NCI-H2029 (cell line): ENCODE measurements at regions not wholly inside any gene's neighbourhood (a gene's known extent, or its start where the extent isn't known, plus 50 kb on each side); places are given as distances from the start of the nearest gene placed in this dataset.
"Not testable (repeated sequence)": the region's sequence is repeated elsewhere in the genome, so short reads cannot be mapped to it uniquely, and the experiment has no call there.

Experiments
- DNase-seq: peaks from one replicate; lab custom pipeline; 2025; lab: John Stamatoyannopoulos, UW

DNA sequence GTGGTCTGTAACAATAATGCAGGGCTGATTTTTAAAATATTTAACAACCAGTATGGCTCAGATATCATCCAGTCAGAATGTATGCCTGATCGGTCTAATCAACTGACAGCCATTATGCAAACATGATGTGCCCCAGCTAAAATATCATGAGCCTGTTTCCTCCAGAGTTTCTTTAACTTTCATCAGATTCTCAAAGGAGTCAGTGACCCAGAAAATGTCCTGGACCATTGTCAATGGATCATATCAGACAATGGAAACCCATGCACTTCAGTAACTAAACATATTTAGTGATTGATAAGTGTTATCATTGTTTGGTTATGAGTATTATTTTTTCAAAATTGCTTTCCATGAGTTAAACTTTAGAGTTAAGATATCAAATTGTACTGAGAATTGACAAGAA, 173.5 kb downstream of the LMBRD1 start:
- DNase-seq: no peak

DNA sequence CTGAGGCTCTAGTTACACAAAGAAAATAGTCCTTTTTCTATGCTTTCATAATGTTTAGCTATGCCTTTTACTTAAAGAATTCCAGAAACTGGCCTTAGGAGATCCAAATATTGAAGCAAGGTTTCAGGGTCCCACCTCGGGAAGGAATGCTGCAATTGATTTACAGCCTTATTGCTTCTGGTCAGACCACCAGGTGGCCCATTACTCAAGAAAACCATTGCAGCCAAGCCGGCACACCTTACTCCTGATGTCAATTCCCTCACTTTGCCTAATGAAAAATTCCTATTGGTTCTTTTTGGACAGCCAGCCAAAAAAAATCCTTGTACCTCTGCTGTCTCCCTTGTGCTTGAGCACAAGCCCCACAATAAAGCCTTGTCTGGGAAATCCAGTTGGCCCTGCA, 173.9 kb downstream of the LMBRD1 start:
- no peak for DNase-seq

DNA sequence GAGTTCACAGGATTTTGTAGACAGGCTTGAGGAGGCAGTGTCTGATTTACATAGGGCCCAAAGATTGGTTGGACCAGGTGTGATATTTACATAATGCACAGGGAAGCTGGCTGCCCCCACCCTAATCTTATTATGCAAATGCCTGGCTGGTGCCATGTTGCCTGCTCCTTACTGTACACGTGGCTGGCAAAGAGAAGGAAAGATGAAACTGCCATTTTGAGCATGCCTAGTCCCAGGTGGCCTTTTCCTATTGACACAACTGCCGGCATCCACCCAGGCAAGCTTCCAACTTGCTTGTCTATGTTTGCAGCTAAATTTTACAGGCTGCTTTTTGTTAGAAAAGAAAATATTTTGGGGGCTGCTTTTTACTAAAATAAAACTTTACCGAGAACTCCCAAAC, 174.6 kb downstream of the LMBRD1 start:
- DNase-seq: peak; percentile 84

DNA sequence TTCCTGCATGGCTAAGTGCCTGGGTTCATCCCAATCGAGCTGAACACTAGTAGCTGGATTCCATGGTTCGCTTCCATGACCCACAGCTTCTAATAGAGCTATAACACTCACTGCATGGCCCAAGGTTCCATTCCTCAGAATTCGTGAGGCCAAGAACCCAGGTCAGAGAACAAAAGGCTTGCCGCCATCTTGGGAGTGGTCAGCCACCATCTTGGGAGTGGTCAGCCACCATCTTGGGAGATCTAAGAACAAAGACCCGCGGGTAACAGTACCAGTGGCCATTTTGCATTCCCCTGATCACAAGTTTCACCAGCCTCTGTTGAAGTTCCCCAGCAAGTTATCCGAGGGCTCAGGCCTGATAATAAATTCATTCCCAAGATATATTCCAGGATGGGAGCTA, 179.6 kb downstream of the LMBRD1 start:
- no peak for DNase-seq

DNA sequence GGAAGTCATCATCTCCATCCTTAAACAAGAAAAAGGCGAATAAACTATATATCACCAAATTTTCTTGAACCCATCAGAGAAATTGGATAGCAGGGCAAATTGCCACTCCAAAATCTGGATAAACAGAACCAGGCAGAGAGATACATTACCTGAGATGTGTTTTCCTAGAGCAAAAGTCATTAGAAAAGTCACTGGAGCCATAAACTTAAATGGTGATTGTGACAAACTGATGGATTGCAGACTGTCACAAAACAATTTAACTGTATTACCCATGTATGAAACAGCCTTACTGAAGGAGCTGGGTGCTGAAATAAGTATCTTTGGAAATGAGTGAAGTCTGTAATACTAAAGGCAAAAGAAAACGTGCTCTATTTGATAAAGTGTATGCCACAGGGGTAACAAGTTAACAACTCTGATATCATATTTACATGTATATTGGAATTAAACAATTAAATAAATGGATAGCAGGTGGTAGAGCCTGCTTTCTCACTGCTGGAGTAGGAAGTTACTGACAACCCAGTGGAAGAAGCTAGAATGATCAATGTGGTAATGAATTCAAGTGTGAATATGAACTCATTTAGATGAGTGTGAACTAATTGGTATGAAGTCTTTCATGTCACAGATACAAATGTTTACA, 186.9 kb downstream of the LMBRD1 start:
- DNase-seq: no peak

DNA sequence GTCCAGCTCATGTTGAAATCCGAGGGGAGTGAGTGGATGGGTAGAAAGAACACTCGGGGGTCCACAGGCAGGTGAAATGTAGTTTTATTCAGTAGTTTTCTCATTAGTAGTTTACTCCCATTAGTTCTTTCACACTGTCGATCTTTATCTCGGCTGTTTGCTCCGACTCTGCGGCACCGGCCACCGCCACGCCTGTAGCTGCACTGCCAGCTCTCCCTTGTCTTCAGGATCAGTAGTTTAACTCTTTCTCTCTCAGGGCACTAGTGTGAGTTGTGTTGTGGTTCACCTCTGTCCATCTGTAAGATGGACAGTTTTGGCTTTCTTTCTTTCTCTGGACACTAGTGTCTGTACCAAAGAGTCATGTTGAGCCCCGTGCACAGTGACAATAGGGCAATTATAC, 195.7 kb downstream of the LMBRD1 start:
- no peak for DNase-seq

DNA sequence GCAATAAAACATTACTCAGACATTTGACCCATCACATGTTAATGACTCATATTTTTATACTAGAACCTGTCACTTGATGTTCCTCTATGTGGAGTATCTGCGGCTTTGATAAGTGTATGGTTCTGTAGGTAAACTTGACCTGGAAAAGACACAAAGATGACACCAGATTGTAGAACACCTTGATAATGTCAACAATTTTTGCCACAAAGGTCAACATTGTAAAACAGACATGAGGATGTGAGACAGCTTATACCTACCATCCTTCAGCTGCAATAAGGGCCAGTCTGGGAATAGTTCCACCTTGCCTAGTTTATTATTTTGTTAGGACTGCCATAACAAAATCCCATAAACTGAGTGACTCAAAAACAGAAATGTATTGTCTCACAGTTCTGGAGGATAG, 202.4 kb downstream of the LMBRD1 start:
- DNase-seq: no peak

DNA sequence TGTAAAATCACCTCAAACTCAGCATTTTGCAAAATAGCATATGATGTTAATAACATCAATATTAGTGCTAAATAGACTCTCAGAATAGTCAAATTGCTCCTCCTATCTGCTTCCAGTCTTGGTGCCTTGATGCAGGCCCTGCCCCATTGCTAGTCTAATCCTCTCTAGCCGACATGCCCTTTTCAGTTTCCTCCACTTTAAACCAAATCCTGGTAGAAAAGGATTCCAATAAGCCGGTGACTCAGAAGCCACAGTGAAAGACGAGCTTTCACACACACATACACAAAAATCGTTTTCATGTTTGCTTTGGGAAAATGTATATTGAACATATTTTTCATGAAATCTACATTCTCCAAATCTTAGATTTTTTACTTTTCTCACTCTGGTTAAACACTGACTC, 203.1 kb downstream of the LMBRD1 start:
- no peak for DNase-seq

DNA sequence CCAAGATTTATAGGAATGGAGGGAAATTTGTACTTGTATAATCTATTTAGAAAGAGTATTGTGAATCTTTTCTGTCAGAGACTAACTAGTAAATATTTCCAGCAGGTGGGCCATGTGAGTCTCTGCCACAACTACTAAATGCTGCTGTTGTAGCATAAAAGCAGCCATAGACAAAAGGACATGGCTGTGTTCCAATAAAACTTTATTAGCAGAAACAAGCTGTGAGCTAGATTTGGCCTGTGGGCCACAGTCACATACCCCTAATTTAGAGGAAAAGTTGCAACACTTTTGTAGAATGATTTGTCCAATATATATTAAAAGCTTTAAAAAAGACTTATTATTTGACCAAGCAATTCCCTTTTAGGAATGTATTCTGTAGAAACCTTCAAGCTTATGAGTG, 207.2 kb downstream of the LMBRD1 start:
- DNase-seq: no peak

DNA sequence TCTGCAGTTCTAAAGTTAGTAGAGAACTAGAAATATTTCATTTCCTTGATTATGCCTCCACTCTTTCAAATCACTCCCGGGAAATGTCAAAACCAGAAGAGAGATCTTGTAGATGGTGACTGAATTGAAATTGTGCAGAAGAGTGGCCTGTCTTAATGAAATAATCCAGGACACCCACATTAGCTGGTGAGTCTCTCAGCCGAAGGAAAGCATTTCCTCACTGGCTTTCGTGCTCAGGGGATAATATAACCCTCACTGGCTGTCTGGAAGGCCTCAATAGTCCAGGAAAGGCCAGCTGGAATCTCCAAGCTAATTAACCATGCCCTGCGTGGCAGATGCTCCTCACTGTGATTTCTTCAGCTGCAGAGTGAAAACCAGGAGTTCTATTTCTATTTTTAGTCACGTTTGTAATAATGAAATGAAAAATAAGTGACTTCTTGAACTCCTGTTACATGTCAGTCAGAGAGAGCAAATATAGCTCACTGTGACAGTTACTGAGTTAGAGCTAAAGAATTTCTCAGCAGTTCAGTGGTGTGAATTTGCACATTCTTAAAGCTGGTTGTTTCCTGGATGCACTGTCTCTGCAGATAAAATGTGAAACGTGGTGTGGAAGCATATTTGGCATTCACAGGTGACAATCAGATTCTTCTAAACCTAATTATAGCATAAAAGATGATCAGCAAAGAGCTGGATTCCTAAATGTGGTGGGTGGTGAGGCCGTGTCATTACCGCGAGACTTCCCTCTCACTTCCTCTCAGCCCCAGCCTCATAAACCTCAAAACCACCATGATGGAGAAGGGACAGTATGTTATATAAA, 211.7 kb downstream of the LMBRD1 start:
- DNase-seq: no peak

DNA sequence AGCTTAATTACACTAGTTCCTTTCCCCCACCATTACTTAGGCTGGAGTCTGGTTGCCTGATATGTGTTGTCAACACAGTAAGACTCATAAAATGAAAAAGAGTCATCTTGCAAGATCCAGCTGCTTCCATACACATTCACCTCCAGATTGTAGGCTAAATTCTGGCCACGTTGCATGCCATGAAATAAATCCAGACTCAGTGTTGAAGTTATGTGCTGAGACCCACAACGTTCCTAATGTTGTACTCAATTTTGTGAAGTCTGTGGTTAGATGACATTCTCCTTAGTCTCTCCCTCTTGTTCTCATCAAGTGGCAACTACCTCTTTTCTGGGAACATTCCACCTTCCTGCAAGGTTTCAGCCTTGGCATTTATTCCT, 212.3 kb downstream of the LMBRD1 start:
- DNase-seq: no peak

DNA sequence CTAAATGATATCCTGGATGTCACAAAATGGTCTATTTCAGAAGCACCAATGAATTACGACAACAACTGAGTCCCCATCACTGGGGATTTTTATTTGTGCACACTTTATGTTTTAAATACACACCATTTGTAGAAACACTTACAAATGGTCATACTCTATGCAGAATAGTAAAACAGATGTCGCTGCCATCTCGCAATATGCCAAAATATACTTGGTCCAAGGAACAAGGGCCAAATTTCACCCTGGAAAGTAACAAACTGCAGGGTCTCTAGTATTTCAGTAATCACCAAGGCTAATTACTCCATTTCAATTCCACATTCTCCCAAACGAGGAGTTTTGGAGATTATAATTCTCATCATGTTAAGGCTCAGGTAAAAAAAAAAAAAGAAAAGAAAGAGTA, 215.2 kb downstream of the LMBRD1 start:
- no peak for DNase-seq

DNA sequence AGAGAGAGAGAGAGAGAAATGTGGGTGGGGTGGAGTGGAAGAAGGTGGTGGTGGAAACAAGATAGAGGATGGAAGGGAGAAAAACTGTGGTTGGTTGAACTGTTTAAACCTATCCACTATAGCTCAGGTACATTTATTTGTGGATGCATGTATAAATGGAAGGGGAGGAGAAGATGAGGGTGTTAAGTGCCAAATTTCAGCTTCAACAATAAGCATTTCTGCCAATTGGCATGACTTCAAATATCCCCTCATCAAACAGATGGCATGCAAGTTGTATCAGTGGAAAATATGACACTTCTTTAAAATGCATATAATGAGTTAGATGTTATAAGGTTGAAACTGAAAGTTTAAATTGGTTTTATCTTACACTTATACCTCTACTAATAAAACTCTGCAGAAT, 216.1 kb downstream of the LMBRD1 start:
- no peak for DNase-seq

DNA sequence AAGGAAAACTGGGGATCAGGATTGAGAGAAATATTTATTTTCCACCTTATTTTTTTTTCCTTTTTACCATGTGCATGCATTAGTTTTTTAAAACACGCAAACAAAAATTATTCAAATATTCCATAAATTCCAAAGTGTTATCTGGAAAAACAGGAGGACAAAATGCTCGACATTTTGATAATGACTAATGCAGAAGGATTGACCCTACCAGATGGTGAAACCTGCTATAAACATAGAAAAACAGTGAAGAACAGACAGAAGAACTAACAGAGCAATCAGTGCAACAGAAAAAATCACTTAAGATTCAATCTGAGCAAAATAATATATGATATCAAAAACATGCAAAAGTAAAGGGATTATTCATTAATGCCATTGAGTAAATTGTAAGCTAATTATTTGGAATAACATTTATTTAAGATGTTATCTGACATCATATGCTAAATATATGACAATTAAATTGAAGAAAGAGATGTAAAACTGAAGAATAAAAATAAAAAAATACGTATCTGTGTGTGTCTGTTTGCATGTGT, 218.4 kb downstream of the LMBRD1 start:
- DNase-seq: no peak

DNA sequence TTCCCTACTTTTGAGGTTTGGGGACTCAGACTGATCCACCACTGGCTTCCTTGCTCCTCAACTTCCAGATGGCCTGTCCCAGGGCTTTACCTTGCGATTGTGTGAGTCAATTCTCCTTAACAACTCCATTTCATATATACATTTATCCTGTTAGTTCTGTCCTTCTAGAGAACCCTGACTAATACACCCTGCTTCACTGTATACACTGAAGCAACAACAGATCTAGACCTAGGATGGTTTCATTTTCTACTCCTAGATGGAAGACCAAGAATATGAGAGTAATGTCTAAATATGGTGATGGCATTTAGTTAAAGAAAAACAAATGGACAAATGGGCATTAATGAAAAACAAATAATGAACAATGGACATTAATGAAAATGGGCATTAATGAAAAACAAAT, 225.6 kb downstream of the LMBRD1 start:
- no peak for DNase-seq

DNA sequence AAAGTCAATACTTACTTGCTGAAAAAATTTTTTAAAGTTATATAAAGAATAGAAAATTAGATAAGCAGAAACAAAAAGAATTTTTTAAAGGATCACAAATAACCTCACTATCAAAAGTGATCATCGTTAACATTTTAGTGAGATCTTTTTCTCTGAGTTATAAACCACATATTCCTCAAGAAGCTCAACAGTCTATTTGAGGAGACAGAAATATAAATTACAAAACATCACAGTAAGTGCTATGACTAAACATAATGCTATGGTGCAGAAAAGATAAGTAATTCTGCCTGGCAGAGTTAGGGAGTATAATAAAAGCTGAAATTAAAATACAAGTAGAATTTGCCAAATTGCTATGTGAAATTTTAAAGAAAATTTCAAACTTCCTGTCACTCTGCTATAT, 226.7 kb downstream of the LMBRD1 start:
- DNase-seq: no peak

DNA sequence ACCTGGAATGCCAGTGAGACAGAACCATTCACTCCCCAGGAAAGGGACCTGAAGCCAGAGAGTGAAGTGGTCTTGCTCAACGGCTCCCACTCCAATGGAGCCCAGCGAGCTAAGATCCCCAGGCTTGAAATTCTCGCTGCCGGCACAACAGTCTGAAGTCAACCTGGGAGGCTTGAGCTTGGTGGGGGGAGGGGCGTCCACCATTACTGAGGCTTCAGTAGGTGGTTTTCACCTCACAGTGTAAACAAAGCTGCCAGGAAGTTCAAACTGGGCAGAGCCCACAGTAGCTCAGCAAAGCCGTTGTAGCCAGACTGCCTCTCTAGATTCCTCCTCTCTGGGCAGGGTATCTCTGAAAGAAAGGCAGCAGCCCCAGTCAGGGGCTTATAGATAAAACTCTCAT, 236.2 kb downstream of the LMBRD1 start:
- not testable (repeated sequence) for DNase-seq

DNA sequence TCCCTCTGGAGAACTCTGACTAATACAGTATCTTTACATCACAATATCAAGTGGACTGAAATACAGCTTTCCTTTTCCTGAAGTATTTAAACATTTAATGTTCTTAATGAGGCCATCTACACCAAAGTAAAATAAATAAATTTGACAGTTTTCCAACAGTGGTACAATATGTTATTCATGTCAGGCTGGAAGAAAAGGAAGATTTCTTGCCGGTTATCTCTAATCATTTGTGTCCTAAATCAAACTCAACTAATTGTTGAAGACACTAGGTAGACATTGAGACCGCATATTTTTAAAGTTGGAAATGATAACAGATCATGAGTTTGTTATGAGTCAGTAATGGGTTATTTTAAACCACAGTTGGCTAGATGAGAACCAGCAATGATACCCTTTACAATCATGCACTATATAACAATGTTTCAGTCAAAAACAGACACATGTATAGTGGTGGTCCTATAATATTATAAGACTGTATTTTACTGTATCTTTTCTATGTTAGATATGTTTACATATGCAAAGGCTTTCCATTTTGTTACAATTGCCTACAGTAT, 241.6 kb downstream of the LMBRD1 start:
- DNase-seq: no peak

DNA sequence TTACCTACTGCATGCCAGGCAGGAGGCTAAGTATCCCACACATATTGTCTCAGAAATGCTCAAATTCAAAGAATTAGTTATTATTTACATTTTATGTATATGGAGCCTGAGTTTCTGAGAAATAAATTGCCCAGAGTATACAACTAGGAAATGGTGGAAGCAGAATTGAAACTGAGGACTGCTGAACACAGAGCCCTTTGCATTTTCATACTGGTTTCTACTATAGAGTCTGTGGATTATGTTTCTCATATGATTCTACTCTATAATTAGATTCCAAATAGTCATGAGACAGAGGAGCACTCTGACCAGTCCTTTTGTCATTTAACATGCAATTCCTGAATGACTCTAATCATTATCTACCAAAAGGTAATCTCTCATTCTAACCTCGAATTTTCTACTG, 254.3 kb downstream of the LMBRD1 start:
- no peak for DNase-seq

DNA sequence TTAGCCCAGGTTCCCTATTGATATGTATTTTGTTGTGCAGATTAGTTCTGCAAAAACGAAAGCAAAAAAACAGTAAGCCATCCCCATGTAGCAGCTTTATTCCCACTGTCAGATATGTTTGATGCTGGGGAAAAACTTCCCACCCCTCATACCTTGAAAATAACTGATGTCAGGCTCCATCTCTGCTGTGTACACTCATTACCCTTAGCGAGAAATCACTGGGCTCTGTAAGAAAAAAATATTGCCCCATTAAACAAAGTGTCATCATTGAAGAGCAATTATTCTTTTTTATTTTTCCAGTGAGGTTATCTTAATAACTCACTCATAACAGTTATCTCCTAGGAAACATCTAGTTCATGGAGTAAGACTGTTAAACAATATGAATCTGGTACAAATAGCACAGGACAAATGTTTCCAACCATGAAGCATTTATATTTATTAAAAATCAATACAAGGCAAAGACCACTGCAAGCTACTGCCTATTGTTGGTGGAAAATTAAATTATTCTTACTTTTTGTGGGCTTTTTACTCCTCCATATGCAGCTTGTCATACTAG, 268.8 kb downstream of the LMBRD1 start:
- no peak for DNase-seq

DNA sequence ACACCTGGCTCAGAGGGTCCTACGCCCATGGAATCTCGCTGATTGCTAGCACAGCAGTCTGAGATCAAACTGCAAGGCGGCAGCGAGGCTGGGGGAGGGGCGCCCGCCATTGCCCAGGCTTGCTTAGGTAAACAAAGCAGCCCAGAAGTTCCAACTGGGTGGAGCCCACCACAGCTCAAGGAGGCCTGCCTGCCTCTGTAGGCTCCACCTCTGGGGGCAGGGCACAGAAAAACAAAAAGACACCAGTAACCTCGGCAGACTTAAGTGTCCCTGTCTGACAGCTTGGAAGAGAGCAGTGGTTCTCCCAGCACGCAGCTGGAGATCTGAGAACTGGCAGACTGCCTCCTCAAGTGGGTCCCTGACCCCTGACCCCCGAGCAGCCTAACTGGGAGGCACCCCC, 281.3 kb downstream of the LMBRD1 start:
- DNase-seq: not testable (repeated sequence)

DNA sequence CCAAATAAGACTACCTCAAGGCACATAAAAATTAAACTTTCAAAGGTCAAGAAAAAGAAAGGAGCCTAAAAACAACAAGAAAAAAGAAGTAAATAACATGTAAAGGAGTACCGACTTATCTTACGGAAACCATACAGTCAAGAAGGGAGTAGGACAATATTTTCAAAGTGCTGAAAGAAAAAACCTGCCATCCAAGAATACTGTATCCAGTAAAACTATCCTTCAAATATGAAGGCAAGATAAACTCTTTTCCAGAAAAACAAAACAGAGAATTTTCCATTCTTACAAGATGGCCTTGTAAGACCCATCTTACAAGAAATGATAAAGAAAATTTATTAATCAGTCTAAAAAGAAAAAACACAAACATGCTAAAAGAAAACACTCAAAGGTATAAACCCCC, 302.2 kb downstream of the LMBRD1 start:
- DNase-seq: no peak

DNA sequence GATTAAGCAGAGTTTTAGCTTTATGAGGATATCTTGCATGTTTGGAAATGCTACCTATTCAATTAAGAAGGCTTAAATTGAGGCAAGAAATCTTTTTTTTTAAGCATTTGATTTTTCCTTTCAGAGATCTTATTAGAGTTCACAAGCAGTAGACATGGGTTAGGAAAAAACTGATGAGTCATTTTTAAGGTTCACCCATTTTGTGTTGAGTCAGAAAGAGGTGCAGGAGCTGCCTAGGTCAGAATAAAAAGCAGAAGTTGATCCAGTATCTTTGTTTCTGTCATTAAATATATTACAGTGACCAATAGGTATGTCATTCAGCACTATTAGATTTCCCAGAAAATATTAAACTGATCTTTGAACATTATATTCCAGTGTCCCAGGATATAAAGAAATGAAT, 306.8 kb downstream of the LMBRD1 start:
- no peak for DNase-seq
